Heart right ventricle (tissue), 16 donors: ENCODE measurements at regions not wholly inside any gene's neighbourhood (a gene's known extent, or its start where the extent isn't known, plus 50 kb on each side); places are given as distances from the start of the nearest gene placed in this dataset.

Experiments
- ATAC-seq, 8 donors: fragments of 200-7000 bp; cut with Tn5 transposase; one replicate each; pipeline ENCODE4 v1.9.1; 2020; ENCODE audit warnings: mild to moderate bottlenecking in 8 of 8, moderate library complexity in 8 of 8, moderate number of reproducible peaks in 1 of 8
- DNase-seq, 2 donors: peaks; one replicate each; pipeline ENCODE4 v3.0.0-alpha.2; 2020
- H3K27ac ChIP-seq, 10 donors: fragments of 200-600 bp; sonication (generic) in 2 of 10; one replicate each; pipeline versions ENCODE4 v1.5.0 to v1.8.0; 2020 to 2022; ENCODE audit warnings: mild to moderate bottlenecking in 3 of 10
- H3K27me3 ChIP-seq, 7 donors: fragments of 200-600 bp; one replicate each; pipeline ENCODE4 v1.8.0; 2021 to 2022; ENCODE audit warnings: mild to moderate bottlenecking in 2 of 7
- H3K36me3 ChIP-seq, 9 donors: fragments of 200-600 bp; sonication (generic) in 1 of 9; one replicate each; pipeline versions ENCODE4 v1.5.0 to v1.8.0; 2020 to 2022; ENCODE audit warnings: mild to moderate bottlenecking in 2 of 9
- H3K4me1 ChIP-seq, 9 donors: fragments of 200-600 bp; sonication (generic) in 1 of 9; one replicate each; pipeline versions ENCODE4 v1.5.0 to v1.8.0; 2020 to 2022; ENCODE audit warnings: mild to moderate bottlenecking in 4 of 9
- H3K4me3 ChIP-seq, 10 donors: fragments of 200-600 bp; sonication (generic) in 2 of 10; one replicate each; pipeline versions ENCODE4 v1.5.0 to v1.8.0; 2020 to 2022; ENCODE audit warnings: mild to moderate bottlenecking in 7 of 10, moderate library complexity in 2 of 10
- H3K9me3 ChIP-seq, 11 donors: fragments of 200-600 bp in 10 of 11; sonication (generic) in 2 of 11; one replicate each; pipeline versions ENCODE4 v1.5.0 to v1.8.0; 2013 to 2022; ENCODE audit warnings: mild to moderate bottlenecking in 2 of 11, control low read depth in 1 of 11, moderate library complexity in 1 of 11
- CTCF ChIP-seq, 9 donors: fragments of 200-600 bp; sonication (generic) in 2 of 9; IDR thresholded peaks; one replicate each; pipeline versions ENCODE4 v1.5.0 to v1.8.0; 2021 to 2022; ENCODE audit warnings: antibody characterized with exemption in 9 of 9, mild to moderate bottlenecking in 5 of 9, moderate library complexity in 1 of 9
- WGBS, 2 donors: extraction: QIAGEN DNeasy Blood & Tissue Kit; methylation state at CpG; one replicate each; pipeline ENCODE4 v1.1.7; 2013; ENCODE audit warnings: inconsistent platforms in 1 of 2; 5-methylcytosine and 5-hydroxymethylcytosine counted together
- intact Hi-C, 10 donors: fragments of 100-400 bp; cut with DNase I; formaldehyde crosslinking; loops; one replicate each; pipeline versions ENCODE4 v1.11.1 to v1.14.2; 2022
- donor health status: Arrhythmogenic right ventricular cardiomyopathy.
- donor health status: ischemic (EF 13 %, LVEDD 7.1; RV severe dilation, severe dysfunction).
- donor health status: healthy with polysubstance abuse.
- donor health status: DM: no; HTN: yes; CAD: no.
- donor health status: DM: no; HTN: no; CAD: no.
- donor health status: ischemic (EF 25% LVEDD 6.9; RV normal size, moderate dysfunction).
- donor health status: ischemic (EF 25% LVEDD 5.7; RV mildly dilated, moderate dysfunction).
- donor health status: healthy.
- donor health status: DM: yes; HTN: yes; CAD: no.
- donor health status: Ischemic cardiomyopathy.
- donor health status: ischemic (EF 35%, LVEDD 5.7; RV mildly dilated, moderate dysfunction).
- donor health status: nonischemic (EF 11% LVEDD 7.7; RV severe dilation, severe dysfunction).
- donor health status: DM: yes; HTN: yes; CAD: no.
- donor health status: PGD.
- donor health status: ischemic (EF 29% LVEDD 5.4; RV normal size, mild dysfunction).
- donor health status: nonischemic (EF 23%, LVEDD 6.1; RV moderate dilation, normal function).

DNA sequence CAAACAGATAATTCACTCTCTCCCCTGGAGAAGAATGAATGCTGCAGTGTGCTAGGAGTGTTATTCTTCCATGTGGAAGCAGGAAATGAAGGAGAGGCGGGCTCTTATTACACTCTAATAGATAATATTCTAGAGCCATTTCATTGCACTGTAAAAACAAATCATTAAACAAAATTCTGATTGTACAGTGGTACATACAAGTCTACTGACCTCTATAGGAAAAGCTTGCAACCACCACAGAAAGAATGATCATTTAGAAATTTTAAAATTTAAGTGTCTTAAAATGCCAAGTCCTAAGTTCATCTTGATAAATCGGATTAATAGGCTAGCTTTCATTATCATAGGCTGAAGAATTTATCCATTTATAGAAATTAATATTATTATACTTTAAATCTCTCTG lies 960.3 kb upstream of the LRRN3 start:
- intact Hi-C loops = no loop called here
- DNase-seq (no peak), ATAC-seq (no peak)
- TF ChIP-seq CTCF (IDR thresholded peaks at IDR 0.05) = no peak
- H3K4me1 ChIP-seq = no peaks in the 10 kb centered on the region
- peaks cover 0 to 8% (median 0%) of the 10 kb centered on the region in 11 donors for H3K9me3 ChIP-seq
- H3K27ac ChIP-seq = no peak overlapping the region
- H3K36me3 ChIP-seq = no peaks in the 10 kb centered on the region
- WGBS, 2 donors = 37 to 55% methylated on average over 2 of the region's 2 CpGs
- H3K27me3 ChIP-seq = no peaks in the 10 kb centered on the region
- H3K4me3 ChIP-seq = no peak overlapping the region

- Histone ChIP-seq H3K4me3 (no peak overlapping the region), H3K27me3 (no peaks in the 10 kb centered on the region), H3K27ac (no peak overlapping the region), H3K4me1 (no peaks in the 10 kb centered on the region), H3K36me3 (no peaks in the 10 kb centered on the region), H3K9me3 (peaks cover 0 to 7% (median 0%) of the 10 kb centered on the region in 11 donors)
- TF ChIP-seq CTCF (IDR thresholded peaks at IDR 0.05) = no peak
- no peak for DNase-seq
- no peak for ATAC-seq
- intact Hi-C loops = no loop called here
Measured at GRCh38 chr7:110131344-110131743, 959.6 kb upstream of the LRRN3 start.

- H3K36me3 ChIP-seq = no peaks in the 10 kb centered on the region
- intact Hi-C loops = no loop called here
- no peak for TF ChIP-seq CTCF (IDR thresholded peaks at IDR 0.05)
Measured at GRCh38 chr7:110139056-110139455, 951.9 kb upstream of the LRRN3 start.

DNA sequence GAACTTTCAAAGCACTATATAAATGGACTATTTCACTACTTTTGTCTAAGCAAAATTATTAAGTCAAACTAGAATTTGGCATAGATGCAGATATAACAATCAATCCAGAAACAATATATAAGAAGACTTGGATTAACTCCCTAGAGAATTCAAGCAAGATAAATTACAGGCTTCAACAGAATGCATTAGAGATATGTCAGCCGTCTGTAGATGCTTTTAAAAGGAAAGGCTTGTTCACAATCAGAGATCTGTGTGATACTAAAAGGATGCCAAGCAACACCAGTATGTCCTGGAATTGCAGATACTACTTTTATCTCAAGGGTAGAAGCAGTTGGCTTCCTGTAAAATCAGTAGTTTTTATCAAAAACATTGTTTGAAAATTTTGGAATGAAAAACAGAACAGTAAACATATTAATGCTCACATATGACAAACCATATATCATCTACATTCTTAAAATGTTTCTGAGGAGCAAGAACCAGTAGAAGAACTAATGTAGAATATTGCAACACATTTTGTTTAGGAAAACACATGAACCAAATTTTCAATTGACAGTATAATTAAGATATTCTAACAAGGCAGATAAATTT lies 947.9 kb upstream of the LRRN3 start:
- Histone ChIP-seq H3K27me3 (no peaks in the 10 kb centered on the region), H3K36me3 (no peaks in the 10 kb centered on the region), H3K9me3 (peaks cover 0 to 10% (median 0%) of the 10 kb centered on the region in 11 donors), H3K4me1 (no peaks in the 10 kb centered on the region), H3K4me3 (no peak overlapping the region), H3K27ac (no peak overlapping the region)
- DNase-seq = no peak
- ATAC-seq = no peak
- 10 to 20% methylated on average over 1 of the region's 1 CpG for WGBS, 2 donors
- no peak for TF ChIP-seq CTCF (IDR thresholded peaks at IDR 0.05)
- intact Hi-C loops = no loop called here

More at GRCh38 chr7:110139056-110139455, 951.9 kb upstream of the LRRN3 start:
- DNase-seq (no peak), ATAC-seq (no peak)
- no peak overlapping the region for H3K4me3 ChIP-seq
- no peak overlapping the region for H3K27ac ChIP-seq
- H3K9me3 ChIP-seq = peaks cover 0 to 6% (median 0%) of the 10 kb centered on the region in 11 donors
- H3K4me1 ChIP-seq = no peaks in the 10 kb centered on the region
- no peaks in the 10 kb centered on the region for H3K27me3 ChIP-seq
